Brain pericyte (primary cell): ENCODE measurements at regions not wholly inside any gene's neighbourhood (a gene's known extent, or its start where the extent isn't known, plus 50 kb on each side); places are given as distances from the start of the nearest gene placed in this dataset.
A peak's percentile ranks its signal among the peaks of the same experiment; 100 is the strongest.
"Not testable (repeated sequence)": the region's sequence is repeated elsewhere in the genome, so short reads cannot be mapped to it uniquely, and the experiment has no call there.

Source experiments
- DNase-seq: peaks from one replicate; pipeline ENCODE4 v3.0.0-alpha.2; 2012; ENCODE audit warnings: low read depth, low spot score

- no peak for DNase-seq
Observed at GRCh38 chr7:9204571-9204970, 771.2 kb downstream of the NXPH1 start.

GRCh38 chr7:9210114-9210513, 776.7 kb downstream of the NXPH1 start:
- DNase-seq: no peak

DNA sequence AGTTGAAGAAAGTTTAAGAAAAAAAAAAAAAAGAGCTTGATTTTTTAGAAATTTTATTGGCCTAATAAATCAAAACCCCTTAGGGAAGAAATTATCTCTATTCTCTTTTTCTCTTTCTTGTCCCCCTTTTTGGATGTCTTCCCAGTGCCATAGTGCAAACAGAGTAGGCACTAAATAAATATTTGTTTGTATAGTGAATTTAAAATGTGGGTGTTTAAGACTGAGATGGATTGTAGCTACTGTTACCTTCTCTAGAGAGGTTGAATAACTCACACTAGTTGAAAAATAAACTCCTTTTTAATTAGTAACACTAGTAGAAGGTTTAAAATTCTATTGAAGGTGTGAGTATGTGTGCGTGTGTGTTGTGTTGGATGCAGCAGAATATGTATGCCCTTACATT, 783.8 kb downstream of the NXPH1 start:
- DNase-seq: no peak

- DNase-seq: no peak
Observed at GRCh38 chr7:9226500-9226899, 793.1 kb downstream of the NXPH1 start.

DNA sequence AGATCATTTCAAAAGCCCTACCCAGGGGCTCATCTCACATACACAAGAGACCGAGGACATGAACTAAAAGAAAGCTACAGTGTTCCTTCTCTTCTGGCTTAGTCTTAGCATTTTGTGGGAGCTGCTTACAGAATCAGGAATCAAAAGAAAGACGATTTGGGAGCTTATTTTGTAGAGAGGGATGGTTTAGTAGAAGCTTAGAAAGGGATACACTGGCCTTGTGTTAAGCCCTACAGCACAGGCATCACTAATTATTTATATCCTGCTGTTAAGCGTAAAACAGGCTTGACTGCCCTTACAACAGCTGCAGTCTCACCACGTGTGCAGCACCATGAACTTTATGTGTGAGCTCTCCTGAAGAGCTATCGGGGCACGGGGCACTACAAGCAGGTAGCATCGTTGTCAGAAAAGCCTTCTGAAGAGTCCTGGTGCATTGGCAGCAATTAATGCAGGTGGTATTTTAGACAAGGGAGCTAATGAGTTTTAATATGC, 798.3 kb downstream of the NXPH1 start:
- no peak for DNase-seq

DNA sequence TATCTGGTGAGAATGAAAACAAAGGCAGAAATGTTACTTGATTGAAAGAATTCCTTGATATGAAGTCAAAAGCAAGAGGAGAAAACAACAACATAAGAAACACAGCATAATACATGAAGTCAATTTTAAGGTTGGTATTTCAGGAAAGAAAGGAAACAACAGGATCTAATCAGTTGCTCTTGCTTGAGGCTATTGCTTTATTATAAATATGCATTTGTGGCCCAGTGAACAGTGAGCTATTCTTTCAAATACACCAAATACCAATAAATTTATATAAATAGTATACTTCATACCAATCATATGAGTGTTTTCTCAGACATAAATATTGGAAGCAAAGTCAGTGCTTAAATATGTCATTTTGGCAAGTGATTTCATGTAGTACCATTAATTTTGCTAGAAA, 806.6 kb downstream of the NXPH1 start:
- DNase-seq: no peak

DNA sequence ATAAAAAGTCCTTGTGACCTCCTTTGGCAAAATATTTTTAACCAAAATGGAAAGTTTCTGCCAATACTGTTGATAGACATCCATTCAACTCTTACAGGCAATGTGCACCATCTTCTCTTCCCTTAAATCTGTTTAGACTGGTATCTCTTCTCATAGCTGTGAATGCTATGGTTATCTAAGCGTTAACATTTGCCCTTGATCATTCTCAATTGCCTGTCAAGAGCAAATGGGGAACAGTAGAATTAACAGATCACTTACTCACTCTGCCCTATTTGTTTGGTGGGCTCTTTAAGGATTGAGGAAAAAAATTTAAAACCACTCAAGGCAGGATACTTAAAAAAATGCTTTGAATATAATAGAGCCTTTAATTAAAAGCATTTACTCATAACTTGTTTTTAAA, 808.4 kb downstream of the NXPH1 start:
- no peak for DNase-seq

- DNase-seq: no peak
Observed at GRCh38 chr7:9242636-9243035, 809.2 kb downstream of the NXPH1 start.

DNA sequence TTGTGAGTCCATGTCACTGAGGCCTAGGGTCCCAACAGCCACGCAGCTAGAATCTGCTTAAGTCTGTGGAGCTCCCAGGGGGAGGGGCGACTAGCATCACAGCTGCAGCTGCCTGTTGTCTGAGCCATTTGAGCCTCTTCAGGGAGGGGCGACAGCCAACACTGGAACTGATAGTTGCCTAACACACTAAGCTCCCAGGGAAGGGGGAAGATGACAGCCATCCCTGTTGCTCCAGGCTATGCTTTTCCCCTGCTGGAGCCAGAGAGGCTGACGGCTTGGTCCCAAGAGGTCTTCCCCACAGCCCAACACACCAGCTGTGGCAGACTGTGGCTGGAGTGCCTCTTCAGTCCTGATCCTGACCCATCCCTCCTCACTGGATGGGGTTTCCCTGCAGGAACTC, 817.5 kb downstream of the NXPH1 start:
- no peak for DNase-seq

GRCh38 chr7:9264395-9264794, 831.0 kb downstream of the NXPH1 start:
- no peak for DNase-seq

- DNase-seq: no peak
Observed at GRCh38 chr7:9280088-9280487, 846.7 kb downstream of the NXPH1 start.

- DNase-seq: no peak
Observed at GRCh38 chr7:9283246-9283645, 849.8 kb downstream of the NXPH1 start.

GRCh38 chr7:9302436-9302835, 869.0 kb downstream of the NXPH1 start:
- no peak for DNase-seq

DNA sequence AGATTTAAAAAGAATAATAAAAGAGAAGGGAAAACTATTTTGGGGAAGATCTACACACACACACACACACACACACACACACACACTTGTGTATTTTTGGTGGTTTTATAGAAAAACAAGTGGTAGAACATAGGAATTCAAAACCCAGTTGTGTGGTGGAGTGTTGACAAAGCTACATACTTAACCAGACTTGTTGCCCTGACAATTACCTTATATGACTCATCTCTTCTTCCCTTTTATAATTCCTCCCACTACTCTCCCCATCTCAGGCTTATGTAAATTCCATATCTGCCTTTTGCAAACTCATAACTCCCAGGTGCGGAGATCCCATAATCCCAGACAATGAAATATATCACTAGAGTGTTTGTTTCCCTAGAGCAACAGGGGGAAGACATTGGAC, 873.7 kb downstream of the NXPH1 start:
- DNase-seq: no peak

- no peak for DNase-seq
Observed at GRCh38 chr7:9324513-9324912, 891.1 kb downstream of the NXPH1 start.

- no peak for DNase-seq
Observed at GRCh38 chr7:9328296-9328695, 894.9 kb downstream of the NXPH1 start.

GRCh38 chr7:9349625-9350024, 916.2 kb downstream of the NXPH1 start:
- DNase-seq: no peak

DNA sequence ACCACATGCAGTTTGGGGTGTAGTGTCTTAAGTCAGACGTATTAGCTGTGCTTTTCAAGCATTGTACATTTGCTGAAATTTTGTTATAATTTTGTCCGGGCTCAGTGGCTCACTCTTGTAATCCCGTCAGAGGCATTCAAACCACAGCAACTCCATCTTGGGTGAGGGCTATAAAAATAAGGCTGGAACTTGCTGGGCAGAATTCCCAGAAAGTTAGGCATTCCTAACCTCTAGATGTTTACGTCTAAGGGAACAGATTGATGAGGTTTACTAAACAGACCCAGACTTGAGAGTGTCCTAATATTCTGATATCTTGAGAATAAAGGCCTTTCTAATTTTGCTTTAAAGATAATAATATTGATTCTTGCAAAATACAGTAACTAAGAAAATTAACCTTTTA, 957.8 kb downstream of the NXPH1 start:
- DNase-seq: no peak

DNA sequence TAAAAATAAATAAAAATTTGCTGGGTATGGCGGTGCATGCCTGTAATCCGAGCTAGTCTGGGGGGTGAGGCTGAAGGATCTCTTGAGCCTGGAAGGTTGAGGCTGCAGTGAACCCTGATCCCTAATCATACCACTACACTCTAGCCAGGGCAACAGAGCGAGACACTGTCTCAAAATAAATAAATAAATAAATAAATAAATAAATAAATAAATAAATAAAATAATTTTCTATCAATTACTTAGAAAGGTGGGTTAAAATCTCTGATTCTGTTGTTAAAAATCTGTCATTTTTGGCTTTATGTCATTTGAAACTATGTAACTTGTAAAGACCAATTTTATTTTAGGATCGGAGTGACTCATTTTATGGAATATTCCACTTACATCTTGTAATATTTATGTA, 958.6 kb downstream of the NXPH1 start:
- DNase-seq: no peak

DNA sequence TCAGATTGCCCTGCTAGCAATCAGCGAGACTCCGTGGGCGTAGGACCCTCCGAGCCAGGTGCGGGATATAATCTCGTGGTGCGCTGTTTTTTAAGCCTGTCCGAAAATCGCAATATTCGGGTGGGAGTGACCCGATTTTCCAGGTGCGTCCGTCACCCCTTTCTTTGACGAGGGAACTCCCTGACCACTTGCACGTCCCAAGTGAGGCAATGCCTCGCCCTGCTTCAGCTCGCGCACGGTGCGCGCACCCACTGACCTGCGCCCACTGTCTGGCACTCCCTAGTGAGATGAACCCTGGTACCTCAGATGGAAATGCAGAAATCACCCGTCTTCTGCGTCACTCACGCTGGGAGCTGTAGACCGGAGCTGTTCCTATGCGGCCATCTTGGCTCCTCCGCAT, 971.0 kb downstream of the NXPH1 start:
- DNase-seq: not testable (repeated sequence)

GRCh38 chr7:9407816-9408215, 974.4 kb downstream of the NXPH1 start:
- DNase-seq: no peak

GRCh38 chr7:9453521-9453920, 1020.1 kb downstream of the NXPH1 start:
- DNase-seq: no peak

- peak; percentile 39 for DNase-seq
Observed at GRCh38 chr7:9488555-9488954, 1055.1 kb downstream of the NXPH1 start.

GRCh38 chr7:9498303-9498702, 1064.9 kb downstream of the NXPH1 start:
- DNase-seq: no peak

- DNase-seq: no peak
Observed at GRCh38 chr7:9502269-9502668, 1068.9 kb downstream of the NXPH1 start.
